ENCODE measurements at regions not wholly inside any gene's neighbourhood (a gene's known extent, or its start where the extent isn't known, plus 50 kb on each side); places are given as distances from the start of the nearest gene placed in this dataset.

- H3K4me3 Mint-ChIP-seq, result no peak overlapping the region
- H3K4me1 Mint-ChIP-seq, result peaks cover 92% of the 10 kb centered on the region
- no peak for DNase-seq
- peak overlapping the region; percentile 100 for H3K27ac Mint-ChIP-seq
- no peaks in the 10 kb centered on the region for H3K36me3 Mint-ChIP-seq (ENCODE audit: low read depth)
- no peak for TF ChIP-seq CTCF (IDR thresholded peaks at IDR 0.05)
- H3K27me3 Mint-ChIP-seq (ENCODE audit: low read depth, poor library complexity), result peaks cover 3% of the 10 kb centered on the region
- H3K9me3 Mint-ChIP-seq, result no peaks in the 10 kb centered on the region
These were observed 69.2 kb upstream of the SERP2 start for GRCh38 chr13:44304433-44304725.

GRCh38 chr13:44305286-44305685 lies 68.3 kb upstream of the SERP2 start:
- no peak for TF ChIP-seq CTCF (IDR thresholded peaks at IDR 0.05)
- no peaks in the 10 kb centered on the region for H3K36me3 Mint-ChIP-seq (ENCODE audit: low read depth)
- peaks cover 97% of the 10 kb centered on the region for H3K4me1 Mint-ChIP-seq
- no peak overlapping the region for H3K4me3 Mint-ChIP-seq
- H3K27ac Mint-ChIP-seq, result peak overlapping the region; percentile 100
- DNase-seq, result no peak
- H3K9me3 Mint-ChIP-seq, result no peaks in the 10 kb centered on the region
- peaks cover 3% of the 10 kb centered on the region for H3K27me3 Mint-ChIP-seq (ENCODE audit: low read depth, poor library complexity)

- Mint-ChIP-seq H3K4me3 (peak overlapping the region; percentile 75), H3K4me1 (peaks cover 97% of the 10 kb centered on the region), H3K27ac (peak overlapping the region; percentile 100), H3K27me3 (ENCODE audit: low read depth, poor library complexity) (no peaks in the 10 kb centered on the region), H3K9me3 (no peaks in the 10 kb centered on the region), H3K36me3 (ENCODE audit: low read depth) (no peaks in the 10 kb centered on the region)
- no peak for DNase-seq
- TF ChIP-seq CTCF (IDR thresholded peaks at IDR 0.05), result no peak
These were observed 67.7 kb upstream of the SERP2 start for GRCh38 chr13:44305917-44306370.

- DNase-seq, result peak; percentile 18
- H3K27ac Mint-ChIP-seq, result peak overlapping the region; percentile 100
- no peaks in the 10 kb centered on the region for H3K9me3 Mint-ChIP-seq
- peak overlapping the region; percentile 75 for H3K4me3 Mint-ChIP-seq
- H3K36me3 Mint-ChIP-seq (ENCODE audit: low read depth), result no peaks in the 10 kb centered on the region
- no peak for TF ChIP-seq CTCF (IDR thresholded peaks at IDR 0.05)
- H3K4me1 Mint-ChIP-seq, result peaks cover 95% of the 10 kb centered on the region
- no peaks in the 10 kb centered on the region for H3K27me3 Mint-ChIP-seq (ENCODE audit: low read depth, poor library complexity)
These were observed 67.0 kb upstream of the SERP2 start for GRCh38 chr13:44306371-44307192.

GRCh38 chr13:44307255-44307654 lies 66.4 kb upstream of the SERP2 start:
- Mint-ChIP-seq H3K4me3 (peak overlapping the region; percentile 75), H3K9me3 (no peaks in the 10 kb centered on the region), H3K36me3 (ENCODE audit: low read depth) (no peaks in the 10 kb centered on the region), H3K4me1 (peaks cover 96% of the 10 kb centered on the region), H3K27ac (peak overlapping the region; percentile 100), H3K27me3 (ENCODE audit: low read depth, poor library complexity) (no peaks in the 10 kb centered on the region)
- DNase-seq, result peak; percentile 20
- TF ChIP-seq CTCF (IDR thresholded peaks at IDR 0.05), result no peak

GRCh38 chr13:44307844-44308243 lies 65.8 kb upstream of the SERP2 start:
- H3K9me3 Mint-ChIP-seq, result no peaks in the 10 kb centered on the region
- H3K4me3 Mint-ChIP-seq, result peak overlapping the region; percentile 31
- no peak for DNase-seq
- H3K27ac Mint-ChIP-seq, result peak overlapping the region; percentile 100
- H3K36me3 Mint-ChIP-seq (ENCODE audit: low read depth), result no peaks in the 10 kb centered on the region
- peaks cover 94% of the 10 kb centered on the region for H3K4me1 Mint-ChIP-seq
- no peaks in the 10 kb centered on the region for H3K27me3 Mint-ChIP-seq (ENCODE audit: low read depth, poor library complexity)
- TF ChIP-seq CTCF (IDR thresholded peaks at IDR 0.05), result no peak
